ENCODE measurements at regions not wholly inside any gene's neighbourhood (a gene's known extent, or its start where the extent isn't known, plus 50 kb on each side); places are given as distances from the start of the nearest gene placed in this dataset.

GRCh38 chr1:203571661-203572060 is 55.0 kb upstream of the ATP2B4 start:
- H3K4me1 ChIP-seq (replicated peaks in 1 of 2), result no peaks in the 10 kb centered on the region
- no peak overlapping the region for H3K4me3 ChIP-seq
- no peak for TF ChIP-seq CTCF (IDR thresholded peaks at IDR 0.05)
- TF ChIP-seq POLR2A (IDR thresholded peaks at IDR 0.05), result no peak
- no peak overlapping the region for H3K27ac ChIP-seq
- intact Hi-C loops (cut with DNase I), result no loop called here
- WGBS, 4 donors, result 80 to 86% (median 83%) methylated on average over 8 of the region's 8 CpGs
- no peak for DNase-seq
- H3K36me3 ChIP-seq (replicated peaks in 1 of 2), result no peaks in the 10 kb centered on the region
- H3K9me3 ChIP-seq (replicated peaks in 1 of 3), result no peaks in the 10 kb centered on the region
- no peaks in the 10 kb centered on the region for H3K27me3 ChIP-seq

GRCh38 chr1:203572134-203572625 is 54.5 kb upstream of the ATP2B4 start:
- TF ChIP-seq POLR2A (IDR thresholded peaks at IDR 0.05) (no peak), CTCF (IDR thresholded peaks at IDR 0.05) (no peak)
- no peaks in the 10 kb centered on the region for H3K36me3 ChIP-seq (replicated peaks in 1 of 2)
- H3K4me3 ChIP-seq, result no peak overlapping the region
- no peaks in the 10 kb centered on the region for H3K4me1 ChIP-seq (replicated peaks in 1 of 2)
- WGBS, 4 donors, result 56 to 69% (median 65%) methylated on average over 10 of the region's 10 CpGs
- H3K9me3 ChIP-seq (replicated peaks in 1 of 3), result no peaks in the 10 kb centered on the region
- no peak overlapping the region for H3K27ac ChIP-seq
- intact Hi-C loops (cut with DNase I), result no loop called here
- H3K27me3 ChIP-seq, result no peaks in the 10 kb centered on the region
- no peak for DNase-seq

- no peaks in the 10 kb centered on the region for H3K9me3 ChIP-seq (replicated peaks in 1 of 3)
- WGBS, 4 donors, result 92 to 96% (median 95%) methylated on average over 7 of the region's 7 CpGs
- TF ChIP-seq POLR2A (IDR thresholded peaks at IDR 0.05) (no peak), CTCF (IDR thresholded peaks at IDR 0.05) (no peak)
- H3K36me3 ChIP-seq (replicated peaks in 1 of 2), result no peaks in the 10 kb centered on the region
- intact Hi-C loops (cut with DNase I), result no loop called here
- no peaks in the 10 kb centered on the region for H3K4me1 ChIP-seq (replicated peaks in 1 of 2)
- H3K27ac ChIP-seq, result no peak overlapping the region
- no peak for DNase-seq
- H3K4me3 ChIP-seq, result no peak overlapping the region
- no peaks in the 10 kb centered on the region for H3K27me3 ChIP-seq
These were observed 52.9 kb upstream of the ATP2B4 start for GRCh38 chr1:203573730-203574129.
